ENCODE measurements at regions not wholly inside any gene's neighbourhood (a gene's known extent, or its start where the extent isn't known, plus 50 kb on each side); places are given as distances from the start of the nearest gene placed in this dataset.
A peak's percentile ranks its signal among the peaks of the same experiment; 100 is the strongest.

DNA sequence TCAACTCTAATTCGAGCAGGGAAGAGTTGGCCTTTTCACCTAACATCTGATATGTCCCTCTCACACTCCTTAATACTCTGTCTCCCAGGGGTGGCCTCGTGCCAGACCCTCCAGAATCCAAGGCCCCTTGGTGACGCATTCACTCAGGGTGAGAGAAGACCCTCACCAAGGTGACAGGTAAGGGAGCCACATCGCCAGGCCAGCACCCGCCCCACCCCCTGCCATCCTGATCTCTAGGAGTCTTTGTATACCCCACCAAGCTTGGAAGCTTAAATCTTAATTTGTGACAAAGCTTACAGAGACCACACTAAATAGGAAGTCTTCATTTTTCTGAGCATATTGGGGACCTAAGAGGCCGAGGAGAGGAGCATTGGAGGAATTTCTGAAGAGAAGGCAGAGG, 286.1 kb downstream of the IRF8 start:
- no peak for TF ChIP-seq POLR2A (IDR thresholded peaks at IDR 0.05)
- no peak for TF ChIP-seq CTCF (IDR thresholded peaks at IDR 0.05)
- H3K4me3 ChIP-seq (ENCODE audit: low read depth, poor library complexity, severe bottlenecking) = no peak overlapping the region
- intact Hi-C loops (cut with DNase I; ENCODE audit: low total_unique reads) = no loop called here
- DNase-seq (ENCODE audit: low spot score in 2 of 2) = peak in 1 of 2 donors; percentile 70
- 68 to 69% methylated on average over 6 of the region's 6 CpGs for WGBS, 2 donors

DNA sequence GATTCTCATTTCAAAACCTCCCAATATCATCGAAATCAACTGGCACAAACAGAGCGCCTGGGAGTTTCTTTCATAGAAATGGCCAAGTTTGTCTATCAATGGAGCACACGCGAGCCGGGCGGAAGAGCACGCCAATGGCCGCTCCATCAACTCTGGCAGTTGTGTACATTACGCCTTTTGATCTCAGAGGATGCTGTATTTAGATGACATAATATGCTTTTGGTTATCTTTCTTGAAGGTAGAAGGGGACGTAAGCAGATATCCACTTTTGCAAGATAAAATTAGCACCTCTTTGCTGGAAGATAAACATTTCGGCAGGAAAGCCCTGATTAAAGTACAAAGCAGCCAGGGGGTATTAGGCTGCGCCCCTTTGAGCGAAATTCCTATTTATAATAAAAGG, 287.4 kb downstream of the IRF8 start:
- no peak overlapping the region for H3K4me3 ChIP-seq (ENCODE audit: low read depth, poor library complexity, severe bottlenecking)
- peak in 1 of 2 donors; percentile 2 for DNase-seq (ENCODE audit: low spot score in 2 of 2)
- 84 to 89% methylated on average over 13 of the region's 13 CpGs for WGBS, 2 donors
- TF ChIP-seq CTCF (IDR thresholded peaks at IDR 0.05) (no peak), POLR2A (IDR thresholded peaks at IDR 0.05) (no peak)
- intact Hi-C loops (cut with DNase I; ENCODE audit: low total_unique reads) = no loop called here

- no peak for DNase-seq (ENCODE audit: low spot score in 2 of 2)
- intact Hi-C loops (cut with DNase I; ENCODE audit: low total_unique reads) = loop anchor here (5.0 kb wide), 1 partner anchor 907 kb away; no protein-coding TSS in a partner anchor
- TF ChIP-seq POLR2A (IDR thresholded peaks at IDR 0.05) (no peak), CTCF (IDR thresholded peaks at IDR 0.05) (no peak)
- 66 to 69% methylated on average over 4 of the region's 4 CpGs for WGBS, 2 donors
- H3K4me3 ChIP-seq (ENCODE audit: low read depth, poor library complexity, severe bottlenecking) = no peak overlapping the region
Observed at GRCh38 chr16:86189934-86190333, 291.0 kb downstream of the IRF8 start.

- 66 to 72% methylated on average over 14 of the region's 14 CpGs for WGBS, 2 donors
- no peak for DNase-seq (ENCODE audit: low spot score in 2 of 2)
- H3K4me3 ChIP-seq (ENCODE audit: low read depth, poor library complexity, severe bottlenecking) = no peak overlapping the region
- intact Hi-C loops (cut with DNase I; ENCODE audit: low total_unique reads) = loop anchor here (5.0 kb wide), 1 partner anchor 906 kb away; no protein-coding TSS in a partner anchor
- TF ChIP-seq POLR2A (IDR thresholded peaks at IDR 0.05) = no peak
- no peak for TF ChIP-seq CTCF (IDR thresholded peaks at IDR 0.05)
Observed at GRCh38 chr16:86191663-86192062, 292.7 kb downstream of the IRF8 start.

DNA sequence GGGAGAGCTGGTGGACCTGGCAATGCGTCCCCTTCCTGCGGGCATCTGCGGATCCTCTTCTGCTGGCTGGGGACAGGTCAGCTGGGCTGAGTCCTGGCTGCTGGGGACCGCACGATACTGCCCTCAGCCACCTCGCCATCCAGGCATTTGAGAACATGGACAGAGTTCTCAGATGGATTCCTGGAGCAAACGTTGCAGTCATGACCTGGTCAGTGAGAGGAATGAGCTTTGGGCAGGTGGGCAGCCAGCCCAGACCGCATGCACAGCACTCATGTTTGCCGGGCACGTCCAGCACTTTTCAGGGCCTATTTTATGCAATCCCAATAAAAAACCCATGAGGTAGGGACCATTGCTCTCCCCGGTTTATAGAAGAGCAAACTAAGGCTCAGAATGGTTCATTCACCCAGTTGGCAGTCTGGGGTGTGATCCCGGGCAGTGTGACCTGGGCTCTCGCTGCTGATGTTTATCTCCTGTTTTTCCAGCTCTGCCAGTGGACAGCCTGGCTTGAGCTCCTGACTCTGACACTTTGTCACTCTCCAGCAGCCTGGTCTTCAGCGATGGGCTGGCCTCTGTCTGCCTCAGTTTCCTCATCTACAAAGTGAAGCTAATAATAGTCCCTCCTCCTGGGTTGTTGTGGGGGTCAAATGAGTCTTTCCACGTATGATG, 294.7 kb downstream of the IRF8 start:
- H3K4me3 ChIP-seq (ENCODE audit: low read depth, poor library complexity, severe bottlenecking) = no peak overlapping the region
- no peak for TF ChIP-seq CTCF (IDR thresholded peaks at IDR 0.05)
- TF ChIP-seq POLR2A (IDR thresholded peaks at IDR 0.05) = no peak
- WGBS, 2 donors = 82 to 86% methylated on average over 12 to 15 of the region's 15 CpGs
- no peak for DNase-seq (ENCODE audit: low spot score in 2 of 2)
- intact Hi-C loops (cut with DNase I; ENCODE audit: low total_unique reads) = loop anchor here (5.0 kb wide), 1 partner anchor 904 kb away; no protein-coding TSS in a partner anchor

Measured in lower leg skin (tissue), 4 donors.